HG03025 (cell line): ENCODE measurements at regions not wholly inside any gene's neighbourhood (a gene's known extent, or its start where the extent isn't known, plus 50 kb on each side); places are given as distances from the start of the nearest gene placed in this dataset.
"Not testable (repeated sequence)": the region's sequence is repeated elsewhere in the genome, so short reads cannot be mapped to it uniquely, and the experiment has no call there.

Experiments
- ATAC-seq: cut with Tn5 transposase; IDR thresholded peaks from one replicate; pipeline ENCODE4 v1.9.1; 2021; ENCODE audit warnings: mild to moderate bottlenecking, moderate library complexity; ENCODE audit not compliant: unreplicated experiment, low FRiP score

- no peak for ATAC-seq
These were observed 81.0 kb upstream of the ASB18 start for GRCh38 chr2:236345081-236345714.

DNA sequence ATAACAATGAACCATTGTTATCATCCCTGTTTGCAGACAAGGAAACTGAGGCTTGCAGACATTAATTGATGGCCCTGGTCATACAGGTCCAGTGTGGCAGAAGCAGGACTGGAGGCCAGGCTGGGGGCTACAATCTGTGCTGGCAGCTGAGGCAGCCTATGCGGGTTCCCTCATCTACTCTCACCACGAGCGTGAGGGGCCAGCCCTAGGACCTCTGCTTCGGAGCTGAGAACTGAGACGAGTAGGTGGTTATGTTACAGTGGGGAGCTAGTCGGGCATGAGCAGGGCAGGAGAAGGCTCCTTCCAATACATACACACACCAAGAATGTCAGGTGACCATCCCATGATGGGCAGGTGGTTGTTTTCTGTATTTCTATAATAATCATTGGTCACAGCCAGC is 82.2 kb upstream of the ASB18 start:
- no peak for ATAC-seq

GRCh38 chr2:236348279-236348678 is 84.1 kb upstream of the ASB18 start:
- no peak for ATAC-seq

DNA sequence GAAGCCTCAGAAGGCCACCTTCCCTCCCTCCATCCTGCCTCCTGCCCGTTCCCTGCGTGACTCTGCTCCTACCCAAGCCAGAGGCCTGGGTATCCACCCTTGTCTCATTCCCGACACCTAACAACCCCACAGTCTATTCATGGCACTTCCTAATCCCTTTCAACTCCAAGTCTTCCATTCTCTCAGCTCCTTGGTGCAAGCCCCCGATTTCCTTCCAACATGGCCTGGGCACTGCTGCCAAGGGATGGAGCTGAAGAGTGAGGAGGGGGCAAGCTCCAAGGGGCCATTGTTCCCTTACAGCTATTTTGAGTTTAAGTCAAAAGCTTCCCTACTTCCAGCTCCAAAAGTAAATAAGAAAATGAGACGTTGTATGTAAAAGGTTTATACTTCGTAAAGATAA is 84.8 kb upstream of the ASB18 start:
- no peak for ATAC-seq

GRCh38 chr2:236350426-236350825 is 86.2 kb upstream of the ASB18 start:
- ATAC-seq = no peak

GRCh38 chr2:236351966-236352525 is 87.8 kb upstream of the ASB18 start:
- ATAC-seq = no peak

GRCh38 chr2:236352761-236353593 is 88.8 kb upstream of the ASB18 start:
- ATAC-seq = no peak

GRCh38 chr2:236353594-236353942 is 89.4 kb upstream of the ASB18 start:
- no peak for ATAC-seq

DNA sequence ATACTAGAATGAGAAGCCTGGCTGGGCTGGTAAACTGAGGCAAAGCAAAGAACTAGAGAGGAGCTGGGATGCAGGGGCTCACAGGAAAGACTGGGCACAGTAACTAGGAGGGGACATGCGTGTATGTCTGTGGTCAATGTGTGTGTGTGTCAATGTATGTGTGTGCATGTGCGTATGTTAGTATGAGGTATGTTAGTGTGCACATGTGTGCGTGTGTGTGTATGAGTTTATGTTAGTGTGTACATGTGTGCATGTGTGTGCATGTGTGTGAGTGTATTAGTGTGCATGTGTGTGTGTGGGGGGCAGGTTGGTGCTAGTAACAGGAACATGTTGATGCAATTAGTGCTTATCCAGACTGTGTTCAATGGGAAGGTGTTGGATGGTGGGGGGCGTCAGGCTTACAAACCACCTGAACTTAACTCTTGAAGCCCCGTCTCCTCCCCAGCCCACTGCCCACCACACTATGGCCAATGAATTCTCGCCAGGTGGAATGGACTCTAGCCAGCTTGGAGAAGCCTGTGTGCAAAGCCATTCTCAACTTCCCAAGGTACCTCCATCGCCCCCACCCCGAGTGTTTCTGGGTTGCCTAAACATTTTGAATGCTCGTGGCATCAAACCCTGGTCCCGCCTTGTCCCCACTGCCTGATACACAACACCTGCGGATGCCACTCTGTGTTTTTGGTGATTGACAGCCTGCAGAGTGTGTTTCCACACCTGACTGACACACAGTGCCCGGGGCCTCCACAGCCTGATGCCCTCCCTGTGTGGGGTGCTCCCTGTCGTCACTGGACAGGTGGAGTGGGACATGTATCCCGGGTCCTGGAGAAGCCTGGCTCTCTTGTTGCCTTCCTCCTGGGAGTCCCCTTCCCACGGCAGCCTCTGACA is 90.1 kb upstream of the ASB18 start:
- no peak for ATAC-seq

DNA sequence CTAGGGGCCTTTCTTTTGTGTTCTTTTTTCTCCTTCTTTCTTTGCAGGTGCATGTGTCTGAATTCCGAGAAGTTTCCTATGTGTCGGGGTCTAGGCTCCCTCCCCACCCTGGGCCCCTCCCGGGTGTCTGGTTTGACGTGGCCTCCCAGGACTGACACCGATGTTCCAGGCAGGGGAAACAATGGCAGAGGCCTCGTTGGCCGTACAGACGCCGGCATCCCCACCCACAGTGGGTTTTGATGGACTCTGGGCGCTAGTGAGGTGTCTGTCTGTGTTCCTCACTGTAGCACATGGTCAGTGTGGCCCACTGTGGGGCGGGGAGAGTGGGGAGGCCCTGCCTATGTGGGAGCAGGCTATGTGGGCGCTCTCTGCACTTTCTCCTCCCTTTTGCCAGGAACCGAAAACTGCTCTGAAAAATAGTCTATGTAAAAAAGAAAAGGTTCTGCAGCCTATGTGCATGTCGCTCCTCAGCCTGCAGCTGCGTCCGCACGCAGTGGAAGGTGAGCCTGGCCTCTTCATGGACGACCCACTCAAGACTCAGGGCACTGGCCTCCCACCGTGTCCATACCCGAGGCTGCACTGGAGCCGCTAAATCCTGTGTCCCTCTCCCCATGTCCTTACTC is 90.9 kb upstream of the ASB18 start:
- no peak for ATAC-seq

DNA sequence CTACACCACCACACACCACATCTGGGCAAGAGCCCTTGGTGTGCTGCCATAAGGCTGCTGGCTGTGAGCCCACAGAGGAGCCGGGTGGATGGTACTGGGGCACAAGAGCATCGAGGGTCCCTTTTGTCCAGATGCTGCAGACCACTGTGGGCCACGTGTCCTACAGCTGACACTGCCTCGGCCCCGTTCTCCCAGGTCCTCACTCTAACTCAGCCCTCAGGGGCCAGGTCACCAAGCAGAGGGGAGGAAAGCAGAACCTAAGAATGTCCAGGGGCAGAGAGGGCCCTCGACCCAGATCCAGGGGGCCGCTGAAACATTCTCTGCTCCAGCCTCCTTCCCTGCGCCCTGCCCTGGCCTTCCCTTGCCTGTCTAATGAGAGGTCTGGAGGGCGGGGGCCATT is 91.7 kb upstream of the ASB18 start:
- ATAC-seq = no peak

- not testable (repeated sequence) for ATAC-seq
These were observed 92.1 kb upstream of the ASB18 start for GRCh38 chr2:236356321-236356720.

GRCh38 chr2:236358482-236358881 is 94.3 kb upstream of the ASB18 start:
- not testable (repeated sequence) for ATAC-seq

- ATAC-seq = no peak
These were observed 95.3 kb upstream of the ASB18 start for GRCh38 chr2:236359426-236360045.

- no peak for ATAC-seq
These were observed 96.3 kb upstream of the ASB18 start for GRCh38 chr2:236360496-236360895.

DNA sequence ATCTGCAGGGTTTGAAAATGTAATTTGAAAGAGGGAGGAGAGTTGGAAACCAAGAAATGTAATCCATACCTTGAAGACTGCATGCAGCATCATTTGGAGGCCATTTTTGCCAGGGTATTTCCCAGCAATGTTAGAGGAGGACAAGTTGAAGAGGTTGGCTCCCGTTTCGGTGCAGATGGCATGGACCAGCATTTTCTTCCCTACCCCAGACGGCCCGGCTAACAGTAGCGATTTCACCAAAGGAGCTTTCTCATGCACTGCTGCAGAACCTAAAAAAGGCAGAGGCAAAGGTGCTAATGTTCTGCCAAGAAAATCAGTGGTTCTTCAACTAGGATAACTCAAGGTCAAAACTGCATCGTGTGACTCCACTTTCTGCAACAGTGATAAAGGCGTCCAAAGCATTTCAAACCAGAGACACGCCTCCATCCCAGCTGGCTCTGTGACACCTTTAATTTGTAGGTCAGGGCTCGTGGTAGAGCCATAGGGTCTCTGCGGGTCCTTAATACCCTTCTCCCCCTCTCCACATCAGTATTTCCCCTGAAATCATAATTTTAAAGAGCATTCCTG is 99.6 kb upstream of the ASB18 start:
- no peak for ATAC-seq

DNA sequence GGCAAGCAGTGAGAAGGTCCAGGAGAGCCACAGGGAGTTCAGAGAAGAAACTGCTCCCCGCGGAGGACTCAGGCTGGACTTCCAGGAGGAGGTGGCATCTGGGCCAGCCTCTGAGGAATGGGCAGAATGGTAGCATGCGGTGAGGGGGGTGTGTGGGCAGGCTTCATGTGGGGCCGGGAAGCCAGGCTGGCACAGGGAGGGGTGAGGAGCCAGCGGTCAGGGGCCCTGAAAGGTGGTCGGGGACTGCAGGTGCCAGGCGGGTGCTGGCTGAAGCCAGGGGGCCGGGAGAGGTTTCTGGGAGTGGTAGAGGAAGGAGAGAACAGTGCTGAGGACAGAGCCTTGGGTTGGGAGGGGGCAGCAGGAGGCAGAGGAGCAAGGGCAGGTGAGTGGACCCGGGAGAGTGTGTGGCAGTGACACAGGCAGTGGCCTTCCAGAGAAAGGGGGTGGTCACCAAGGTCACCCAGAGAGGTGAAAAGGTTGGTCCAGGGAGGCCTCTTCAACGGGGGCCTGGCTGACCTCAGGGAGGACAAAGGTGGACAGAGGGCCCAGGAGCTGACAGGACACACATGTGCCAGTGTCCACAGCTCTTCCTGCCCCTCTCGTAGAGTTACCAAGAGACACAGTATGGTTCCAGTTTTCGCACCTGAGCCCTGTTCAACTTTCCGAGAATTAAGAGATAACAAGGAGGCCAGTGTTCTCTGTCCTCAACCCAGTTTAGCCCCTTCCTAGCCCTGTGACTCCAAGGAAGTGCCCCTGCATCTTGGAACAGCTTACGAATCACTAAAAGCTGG is 101.2 kb upstream of the ASB18 start:
- no peak for ATAC-seq

- ATAC-seq = peak; percentile 55
These were observed 101.8 kb upstream of the ASB18 start for GRCh38 chr2:236366049-236366387.

GRCh38 chr2:236366397-236366796 is 102.2 kb upstream of the ASB18 start:
- peak; percentile 73 for ATAC-seq
